Activated naive CD4-positive, alpha-beta T cell treated with anti-CD3 and anti-CD28 coated beads, Interleukin-2, amount 50 U/mL, for 24 hours (primary cell): ENCODE measurements at regions not wholly inside any gene's neighbourhood (a gene's known extent, or its start where the extent isn't known, plus 50 kb on each side); places are given as distances from the start of the nearest gene placed in this dataset.
A peak's percentile ranks its signal among the peaks of the same experiment; 100 is the strongest.

Source experiments
- H3K27ac Mint-ChIP-seq: one replicate; pipeline ENCODE4 v1.8.0; 2021; ENCODE audit warnings: mild to moderate bottlenecking, mixed read lengths
- H3K27me3 Mint-ChIP-seq: one replicate; pipeline ENCODE4 v1.8.0; 2021; ENCODE audit warnings: mixed read lengths
- H3K36me3 Mint-ChIP-seq: one replicate; pipeline ENCODE4 v1.8.0; 2021; ENCODE audit warnings: mixed read lengths
- H3K4me1 Mint-ChIP-seq: one replicate; pipeline ENCODE4 v1.8.0; 2021; ENCODE audit warnings: mixed read lengths
- H3K4me3 Mint-ChIP-seq: one replicate; pipeline ENCODE4 v1.8.0; 2021; ENCODE audit warnings: mild to moderate bottlenecking, mixed read lengths
- H3K9me3 Mint-ChIP-seq: one replicate; pipeline ENCODE4 v1.8.0; 2021; ENCODE audit warnings: mixed read lengths

DNA sequence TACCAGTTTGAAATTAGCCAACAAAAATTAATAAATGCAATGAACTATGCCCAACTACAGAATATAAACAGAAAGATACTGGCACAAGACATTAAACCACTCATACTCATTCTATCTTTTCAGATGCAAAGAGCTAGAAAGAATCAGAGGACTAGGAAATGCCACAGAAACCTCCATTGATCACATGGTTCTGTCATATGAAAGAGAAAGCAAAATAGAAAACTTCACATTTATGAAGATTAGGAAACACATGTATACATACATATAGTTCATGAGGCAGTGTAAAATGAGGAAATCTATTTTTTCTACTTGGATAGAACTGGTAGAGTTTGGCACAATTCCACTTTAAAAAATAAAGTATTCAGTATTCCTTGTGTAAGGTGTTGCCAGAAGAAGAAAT is 275.1 kb upstream of the PTGER4 start:
- H3K27me3 Mint-ChIP-seq: no peaks in the 10 kb centered on the region
- peak overlapping the region; percentile 57 for H3K4me3 Mint-ChIP-seq
- H3K27ac Mint-ChIP-seq: peak overlapping the region; percentile 100
- peaks cover 10% of the 10 kb centered on the region for H3K9me3 Mint-ChIP-seq
- H3K4me1 Mint-ChIP-seq: peaks cover 91% of the 10 kb centered on the region
- H3K36me3 Mint-ChIP-seq: peaks cover 7% of the 10 kb centered on the region

DNA sequence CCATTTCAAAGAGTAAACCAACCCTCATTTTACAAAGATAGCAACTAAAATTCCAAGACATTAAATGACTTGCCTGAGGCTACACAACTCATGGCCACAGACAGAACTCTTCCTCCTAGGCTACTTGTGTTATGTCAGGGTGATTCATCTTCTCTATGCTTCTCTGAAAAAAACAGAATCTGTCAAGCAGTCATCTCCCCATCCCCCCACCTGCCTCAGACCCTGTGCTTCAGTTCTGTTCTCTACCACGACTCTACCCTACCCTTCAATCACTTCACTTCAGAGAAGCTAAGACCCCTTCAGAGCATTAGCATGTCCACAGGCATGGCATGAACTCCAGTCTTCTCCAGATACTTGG is 277.7 kb upstream of the PTGER4 start:
- Mint-ChIP-seq H3K36me3 (peaks cover 7% of the 10 kb centered on the region), H3K27me3 (no peaks in the 10 kb centered on the region), H3K4me3 (peak overlapping the region; percentile 53), H3K9me3 (peaks cover 10% of the 10 kb centered on the region), H3K4me1 (peaks cover 85% of the 10 kb centered on the region), H3K27ac (peak overlapping the region; percentile 96)

DNA sequence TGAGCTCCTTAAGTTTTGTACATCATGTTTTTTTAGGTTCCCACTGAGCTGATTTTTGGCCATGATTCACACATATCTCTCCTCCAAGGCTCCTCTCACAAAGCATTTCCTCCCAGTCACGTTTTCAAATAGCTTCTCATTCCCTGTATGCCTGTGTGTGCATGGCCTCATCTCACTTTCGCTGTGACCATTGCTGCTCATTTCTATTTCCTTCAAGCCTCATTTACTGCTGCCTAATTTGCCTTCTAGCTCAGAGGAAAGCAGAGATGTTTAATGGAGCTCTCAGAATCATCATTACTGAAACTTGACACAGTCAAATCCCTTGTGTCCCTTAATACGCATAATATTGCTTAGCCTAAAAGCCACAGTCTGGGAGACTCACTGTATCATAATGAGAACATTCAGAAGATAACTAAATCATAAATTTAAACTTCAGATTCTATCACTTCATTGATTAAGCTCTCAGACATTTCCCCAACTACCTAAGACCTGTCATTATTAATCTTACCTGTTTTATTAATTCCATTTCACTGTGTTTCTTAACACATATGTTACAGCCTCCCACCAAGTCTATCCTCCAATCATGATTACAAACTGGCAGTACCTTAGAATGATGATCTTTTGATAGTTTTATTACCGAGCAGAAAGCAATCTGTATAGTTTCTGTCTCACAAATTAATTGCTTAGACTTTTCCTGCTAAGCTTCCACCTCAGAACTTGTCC is 278.3 kb upstream of the PTGER4 start:
- Mint-ChIP-seq H3K4me1 (peaks cover 79% of the 10 kb centered on the region), H3K36me3 (peaks cover 2% of the 10 kb centered on the region), H3K9me3 (peaks cover 5% of the 10 kb centered on the region), H3K27ac (peak overlapping the region; percentile 96), H3K4me3 (peak overlapping the region; percentile 53), H3K27me3 (no peaks in the 10 kb centered on the region)

DNA sequence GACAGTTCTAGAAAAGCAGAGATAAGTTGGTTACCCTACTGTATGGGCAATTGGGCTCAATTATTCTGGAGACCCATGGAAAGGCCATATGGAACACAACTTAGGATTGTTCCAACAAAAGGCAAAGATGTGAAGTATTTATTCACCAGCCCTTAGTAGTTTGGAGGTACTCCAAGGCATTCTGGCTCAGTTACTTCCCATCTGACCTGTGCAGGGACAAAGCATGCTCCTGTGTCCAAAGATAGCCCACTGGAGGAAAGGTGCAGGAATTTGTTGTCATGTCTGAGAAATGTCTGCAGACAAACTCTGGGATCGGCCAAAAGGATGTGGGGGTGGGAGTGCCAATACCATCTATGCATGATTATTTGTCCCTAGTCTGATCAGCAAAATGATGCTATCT is 279.5 kb upstream of the PTGER4 start:
- no peaks in the 10 kb centered on the region for H3K27me3 Mint-ChIP-seq
- H3K4me3 Mint-ChIP-seq: no peak overlapping the region
- no peak overlapping the region for H3K27ac Mint-ChIP-seq
- H3K36me3 Mint-ChIP-seq: peaks cover 2% of the 10 kb centered on the region
- H3K4me1 Mint-ChIP-seq: peaks cover 67% of the 10 kb centered on the region
- H3K9me3 Mint-ChIP-seq: peaks cover 5% of the 10 kb centered on the region

DNA sequence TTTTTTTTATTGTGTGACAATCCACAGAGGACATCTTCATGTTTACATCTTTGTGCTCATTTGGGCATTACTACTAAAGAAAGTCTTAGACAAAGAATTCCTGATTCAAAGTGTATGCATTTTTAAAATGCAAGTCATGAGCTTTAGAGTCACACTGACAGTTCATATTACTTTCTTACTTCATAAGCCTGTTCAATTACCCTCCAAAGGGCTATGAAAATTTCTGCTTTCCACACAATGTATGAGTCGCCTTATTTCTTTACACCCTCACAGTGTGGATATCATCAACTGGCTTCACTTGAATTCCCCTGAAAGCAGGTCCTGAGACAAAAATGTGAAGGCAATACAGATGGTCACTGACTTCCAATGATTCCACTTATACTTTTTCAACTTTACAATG is 280.4 kb upstream of the PTGER4 start:
- Mint-ChIP-seq H3K4me3 (no peak overlapping the region), H3K9me3 (peaks cover 3% of the 10 kb centered on the region), H3K36me3 (peaks cover 2% of the 10 kb centered on the region), H3K27me3 (no peaks in the 10 kb centered on the region), H3K4me1 (peaks cover 59% of the 10 kb centered on the region), H3K27ac (no peak overlapping the region)

DNA sequence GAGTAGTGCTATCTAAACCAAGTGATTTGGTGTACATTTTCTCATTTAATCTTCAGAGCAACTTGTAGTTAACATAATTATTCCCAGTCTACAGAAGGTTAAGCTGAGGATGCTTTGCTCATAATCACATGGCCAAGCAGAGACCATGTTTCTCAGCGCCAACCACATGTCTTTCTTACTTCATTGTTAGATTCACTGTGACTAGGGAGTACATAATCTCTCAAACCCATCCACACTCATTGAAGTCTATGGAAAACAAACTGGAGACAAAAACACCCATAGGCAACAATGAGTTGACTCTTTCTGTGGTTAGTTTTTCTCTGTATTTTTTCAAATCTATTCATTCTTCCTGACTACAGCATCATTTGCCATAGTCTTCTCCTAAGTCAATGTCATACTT is 281.7 kb upstream of the PTGER4 start:
- peak overlapping the region; percentile 7 for H3K27ac Mint-ChIP-seq
- peaks cover 2% of the 10 kb centered on the region for H3K36me3 Mint-ChIP-seq
- H3K4me3 Mint-ChIP-seq: no peak overlapping the region
- peaks cover 45% of the 10 kb centered on the region for H3K4me1 Mint-ChIP-seq
- no peaks in the 10 kb centered on the region for H3K27me3 Mint-ChIP-seq
- H3K9me3 Mint-ChIP-seq: no peaks in the 10 kb centered on the region

DNA sequence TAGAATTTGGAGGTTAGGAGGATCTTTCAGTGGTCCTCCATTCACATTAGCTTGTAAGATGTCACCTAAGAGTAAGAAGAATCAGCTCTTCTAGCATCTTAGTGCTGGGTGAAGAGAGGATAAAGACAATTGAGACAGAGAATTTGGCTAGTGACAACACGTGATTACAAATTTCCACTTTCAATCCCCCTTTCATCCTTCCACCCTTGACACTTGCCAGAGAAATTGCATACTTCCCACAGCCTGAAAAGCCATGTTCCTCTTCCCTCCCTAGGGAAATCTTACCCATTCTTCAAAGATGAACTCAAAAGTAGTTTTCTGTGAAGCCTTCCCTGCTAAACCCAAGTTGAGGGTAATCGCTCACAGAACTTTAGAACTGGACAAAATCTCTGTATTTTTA is 282.6 kb upstream of the PTGER4 start:
- Mint-ChIP-seq H3K4me3 (no peak overlapping the region), H3K4me1 (peaks cover 38% of the 10 kb centered on the region), H3K27ac (no peak overlapping the region), H3K9me3 (no peaks in the 10 kb centered on the region), H3K36me3 (peaks cover 2% of the 10 kb centered on the region), H3K27me3 (no peaks in the 10 kb centered on the region)

DNA sequence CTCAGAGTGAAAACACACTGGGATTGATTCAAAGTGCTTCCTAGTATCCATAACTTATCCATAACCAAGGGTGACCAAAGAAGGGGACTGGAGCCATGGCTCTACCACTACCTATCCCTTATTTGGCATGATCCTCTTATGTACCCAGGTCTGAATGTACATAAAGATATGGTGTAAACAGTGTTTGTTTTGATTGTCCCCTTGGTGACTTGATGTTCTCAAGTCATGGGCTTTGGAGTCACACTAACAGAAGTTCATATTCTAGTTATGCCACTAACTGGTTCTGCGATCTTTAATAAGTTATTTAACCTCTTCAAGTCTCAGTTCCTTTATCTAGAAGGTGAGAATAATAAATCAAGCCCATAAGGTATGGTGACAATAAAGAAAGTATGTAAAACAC is 283.4 kb upstream of the PTGER4 start:
- no peaks in the 10 kb centered on the region for H3K27me3 Mint-ChIP-seq
- H3K36me3 Mint-ChIP-seq: peaks cover 1% of the 10 kb centered on the region
- no peak overlapping the region for H3K4me3 Mint-ChIP-seq
- no peaks in the 10 kb centered on the region for H3K9me3 Mint-ChIP-seq
- peaks cover 38% of the 10 kb centered on the region for H3K4me1 Mint-ChIP-seq
- H3K27ac Mint-ChIP-seq: no peak overlapping the region

DNA sequence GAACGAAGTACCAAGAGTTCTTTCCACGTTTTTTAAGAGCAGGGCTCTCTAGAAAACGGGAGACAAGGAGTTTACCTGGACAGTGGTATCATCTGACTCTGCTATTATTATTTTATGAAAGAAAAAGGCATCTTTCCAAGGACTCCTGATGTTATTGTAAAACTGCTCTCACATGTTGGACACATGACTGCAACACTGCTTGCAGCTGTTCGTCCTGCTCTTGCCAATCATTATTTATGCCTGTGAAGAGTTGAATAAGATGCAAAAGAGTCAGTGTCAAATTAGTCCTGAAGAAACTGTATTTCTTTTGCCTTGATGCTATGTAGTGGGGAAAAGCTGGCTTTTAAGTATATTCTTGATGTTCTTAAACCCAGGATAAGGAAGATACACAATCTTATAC is 284.5 kb upstream of the PTGER4 start:
- H3K4me1 Mint-ChIP-seq: peaks cover 37% of the 10 kb centered on the region
- no peaks in the 10 kb centered on the region for H3K27me3 Mint-ChIP-seq
- H3K27ac Mint-ChIP-seq: no peak overlapping the region
- no peak overlapping the region for H3K4me3 Mint-ChIP-seq
- H3K9me3 Mint-ChIP-seq: no peaks in the 10 kb centered on the region
- no peaks in the 10 kb centered on the region for H3K36me3 Mint-ChIP-seq

DNA sequence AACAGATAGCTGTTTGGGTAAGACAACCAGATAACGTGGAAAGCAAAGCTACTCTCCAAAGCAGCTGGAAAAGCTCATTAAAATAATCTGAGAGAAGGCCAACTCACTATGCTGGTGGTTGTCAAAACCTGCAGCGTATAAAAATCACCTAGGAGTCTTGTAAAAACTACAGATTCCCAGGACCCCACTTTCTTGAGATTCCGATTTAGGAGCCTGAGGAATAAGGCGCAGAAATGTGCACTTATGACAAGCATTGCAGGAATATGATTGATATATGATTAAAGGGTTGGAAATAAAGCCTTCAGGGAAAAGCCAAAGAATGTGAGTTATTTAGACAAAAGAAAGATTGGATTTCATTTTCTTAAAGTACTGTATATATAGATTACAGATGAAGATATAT is 285.0 kb upstream of the PTGER4 start:
- no peak overlapping the region for H3K4me3 Mint-ChIP-seq
- no peak overlapping the region for H3K27ac Mint-ChIP-seq
- no peaks in the 10 kb centered on the region for H3K9me3 Mint-ChIP-seq
- peaks cover 39% of the 10 kb centered on the region for H3K4me1 Mint-ChIP-seq
- no peaks in the 10 kb centered on the region for H3K27me3 Mint-ChIP-seq
- no peaks in the 10 kb centered on the region for H3K36me3 Mint-ChIP-seq

DNA sequence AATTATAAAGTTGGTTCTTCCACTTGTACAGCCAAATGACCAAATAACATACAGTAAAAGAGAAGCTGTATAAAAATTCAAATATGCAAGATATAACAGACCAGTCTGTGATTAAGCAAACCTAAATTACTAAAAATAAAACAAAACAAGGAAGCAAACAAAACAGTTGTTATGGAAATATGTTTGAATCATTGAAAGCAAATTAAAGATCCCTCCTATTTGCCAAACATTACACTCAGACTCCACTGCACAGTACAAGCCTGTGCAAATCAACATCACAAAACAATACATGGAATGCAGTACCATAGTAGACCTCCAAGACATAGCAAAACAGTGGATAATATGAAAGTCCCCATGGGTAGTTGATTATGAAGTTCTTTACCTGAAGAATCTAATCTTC is 288.1 kb upstream of the PTGER4 start:
- peaks cover 36% of the 10 kb centered on the region for H3K4me1 Mint-ChIP-seq
- no peaks in the 10 kb centered on the region for H3K9me3 Mint-ChIP-seq
- no peak overlapping the region for H3K4me3 Mint-ChIP-seq
- no peak overlapping the region for H3K27ac Mint-ChIP-seq
- H3K27me3 Mint-ChIP-seq: no peaks in the 10 kb centered on the region
- H3K36me3 Mint-ChIP-seq: no peaks in the 10 kb centered on the region

DNA sequence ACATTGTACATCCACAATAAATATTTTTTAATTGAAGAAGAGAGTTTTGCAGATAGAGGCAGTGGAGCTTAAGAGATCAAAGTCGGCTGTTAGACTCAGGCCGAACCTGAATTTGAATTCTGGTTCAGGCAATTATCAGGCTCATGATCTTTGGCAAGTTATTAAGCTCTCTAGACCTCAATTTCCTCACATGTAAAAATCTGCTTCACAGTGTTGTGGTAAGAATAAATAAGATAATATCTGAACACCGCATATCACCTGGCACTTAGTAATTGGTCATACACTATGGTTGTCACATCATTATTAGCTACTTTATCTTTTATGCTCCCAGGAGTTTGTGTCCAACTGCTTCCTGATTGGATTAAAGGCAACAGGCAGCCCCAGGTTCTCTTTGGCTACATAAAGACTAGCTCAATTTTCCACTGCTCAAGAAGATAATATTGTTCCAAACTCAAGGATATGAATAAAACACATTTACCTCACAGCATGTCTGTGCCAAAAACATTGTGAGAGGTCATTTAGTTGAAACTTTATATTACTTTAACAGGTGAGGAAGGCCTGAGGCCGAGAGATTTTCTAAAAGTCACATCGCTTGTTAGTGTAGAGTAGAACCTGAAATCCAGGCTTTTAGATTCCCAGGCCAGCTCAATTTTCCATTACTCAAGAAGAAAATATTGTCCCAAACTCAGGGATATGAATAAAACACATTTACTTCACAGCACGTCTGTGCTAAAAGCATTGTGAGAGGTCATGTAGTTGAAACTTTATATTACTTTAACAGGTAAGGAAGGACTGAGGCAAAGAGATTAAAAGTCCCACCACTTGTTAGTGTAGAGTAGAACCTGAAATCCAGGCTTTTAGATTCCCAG is 289.2 kb upstream of the PTGER4 start:
- H3K36me3 Mint-ChIP-seq: no peaks in the 10 kb centered on the region
- no peak overlapping the region for H3K4me3 Mint-ChIP-seq
- peaks cover 46% of the 10 kb centered on the region for H3K4me1 Mint-ChIP-seq
- H3K27me3 Mint-ChIP-seq: no peaks in the 10 kb centered on the region
- H3K9me3 Mint-ChIP-seq: no peaks in the 10 kb centered on the region
- no peak overlapping the region for H3K27ac Mint-ChIP-seq

DNA sequence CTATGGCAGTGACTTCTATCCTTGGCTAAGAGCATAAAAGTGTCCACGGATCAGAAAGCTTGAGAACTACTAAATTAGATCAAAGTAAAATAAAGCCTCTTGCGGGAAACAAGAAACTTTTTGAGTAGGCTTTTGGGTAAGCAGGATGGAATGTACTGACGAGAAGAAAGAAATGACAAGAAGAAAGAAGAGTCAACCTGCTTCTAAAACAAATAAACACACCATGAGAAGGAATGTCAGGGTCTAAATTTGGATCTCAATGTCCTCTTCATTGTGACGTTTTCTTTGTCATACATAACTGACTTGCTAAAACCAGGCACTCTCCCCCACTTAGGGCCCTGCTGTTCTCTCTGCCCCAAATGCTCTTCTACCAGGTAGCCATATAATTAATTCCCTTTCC is 290.1 kb upstream of the PTGER4 start:
- Mint-ChIP-seq H3K4me1 (peaks cover 56% of the 10 kb centered on the region), H3K9me3 (no peaks in the 10 kb centered on the region), H3K36me3 (no peaks in the 10 kb centered on the region), H3K4me3 (no peak overlapping the region), H3K27ac (peak overlapping the region; percentile 37), H3K27me3 (no peaks in the 10 kb centered on the region)

DNA sequence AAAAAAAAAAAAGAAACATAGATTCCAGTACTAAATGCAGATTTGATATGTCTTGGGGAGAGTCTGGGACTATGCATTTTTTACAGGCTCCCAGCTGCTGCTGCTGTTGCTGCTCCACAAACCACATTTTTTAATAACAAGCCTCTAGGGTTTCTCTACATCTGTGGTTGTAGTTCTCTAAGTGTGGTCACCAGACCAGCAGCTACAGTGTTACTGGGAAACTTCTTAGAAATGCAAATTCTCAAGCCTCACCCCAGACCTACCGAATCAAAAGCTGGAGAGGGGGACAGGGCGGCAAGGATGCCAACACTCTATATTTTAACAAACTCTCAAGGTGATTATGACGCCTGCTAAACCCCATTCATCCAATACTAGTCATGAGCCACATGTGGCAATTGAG is 293.4 kb upstream of the PTGER4 start:
- no peaks in the 10 kb centered on the region for H3K9me3 Mint-ChIP-seq
- H3K36me3 Mint-ChIP-seq: peaks cover 2% of the 10 kb centered on the region
- H3K4me3 Mint-ChIP-seq: no peak overlapping the region
- H3K27ac Mint-ChIP-seq: peak overlapping the region; percentile 96
- peaks cover 81% of the 10 kb centered on the region for H3K4me1 Mint-ChIP-seq
- H3K27me3 Mint-ChIP-seq: no peaks in the 10 kb centered on the region

DNA sequence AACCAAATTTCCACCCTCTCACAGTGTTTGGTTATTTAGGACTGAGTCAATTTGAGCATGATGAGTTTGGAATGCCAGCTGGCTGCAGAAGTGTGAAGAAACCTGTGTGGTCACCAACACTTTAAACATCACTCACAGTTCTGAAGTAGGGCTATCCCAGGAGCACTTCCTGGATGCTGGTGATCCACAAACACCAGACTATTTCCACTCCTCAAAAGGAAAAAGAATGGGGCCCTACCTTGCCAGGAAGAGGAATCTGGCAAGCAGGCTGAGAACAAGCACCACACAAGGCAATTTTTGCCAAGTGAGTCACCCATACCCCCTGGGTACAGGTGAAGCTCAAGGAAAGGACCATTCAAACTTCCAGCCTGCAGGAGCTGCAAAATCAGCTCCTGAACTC is 294.2 kb upstream of the PTGER4 start:
- peaks cover 82% of the 10 kb centered on the region for H3K4me1 Mint-ChIP-seq
- H3K27ac Mint-ChIP-seq: peak overlapping the region; percentile 96
- H3K9me3 Mint-ChIP-seq: no peaks in the 10 kb centered on the region
- peak overlapping the region; percentile 78 for H3K4me3 Mint-ChIP-seq
- peaks cover 2% of the 10 kb centered on the region for H3K36me3 Mint-ChIP-seq
- H3K27me3 Mint-ChIP-seq: no peaks in the 10 kb centered on the region

DNA sequence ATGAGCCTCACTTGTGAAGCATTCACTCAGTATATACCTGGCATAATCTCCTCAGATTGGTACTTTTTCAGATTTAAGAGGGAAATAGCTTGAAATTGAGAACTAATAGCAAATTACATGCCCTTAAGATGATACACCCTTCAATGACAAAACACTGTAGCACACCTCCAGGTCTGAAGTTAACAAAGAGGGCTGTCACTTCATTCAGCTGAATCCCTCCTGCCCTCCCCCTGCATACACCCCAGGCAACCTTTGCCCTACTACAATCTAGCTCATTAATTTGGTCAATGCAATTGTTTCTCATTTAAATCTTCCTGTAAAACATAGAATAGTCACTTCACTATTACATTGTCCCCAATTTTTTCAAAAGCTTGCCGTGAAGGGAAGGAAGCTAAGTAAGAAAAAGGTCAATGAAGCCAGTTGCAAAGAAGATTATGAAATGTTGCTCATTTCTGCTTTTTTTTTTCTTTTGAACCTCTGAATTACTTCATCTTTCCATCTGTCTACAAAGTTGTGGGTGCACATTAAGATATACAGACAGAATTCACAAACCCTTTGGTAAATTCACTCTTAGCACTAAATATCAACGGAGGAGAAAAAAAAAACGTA is 294.8 kb upstream of the PTGER4 start:
- H3K9me3 Mint-ChIP-seq: no peaks in the 10 kb centered on the region
- peaks cover 3% of the 10 kb centered on the region for H3K36me3 Mint-ChIP-seq
- peak overlapping the region; percentile 78 for H3K4me3 Mint-ChIP-seq
- peaks cover 76% of the 10 kb centered on the region for H3K4me1 Mint-ChIP-seq
- no peaks in the 10 kb centered on the region for H3K27me3 Mint-ChIP-seq
- H3K27ac Mint-ChIP-seq: peak overlapping the region; percentile 96
